ENCODE measurements at regions not wholly inside any gene's neighbourhood (a gene's known extent, or its start where the extent isn't known, plus 50 kb on each side); places are given as distances from the start of the nearest gene placed in this dataset.
A peak's percentile ranks its signal among the peaks of the same experiment; 100 is the strongest.

DNA sequence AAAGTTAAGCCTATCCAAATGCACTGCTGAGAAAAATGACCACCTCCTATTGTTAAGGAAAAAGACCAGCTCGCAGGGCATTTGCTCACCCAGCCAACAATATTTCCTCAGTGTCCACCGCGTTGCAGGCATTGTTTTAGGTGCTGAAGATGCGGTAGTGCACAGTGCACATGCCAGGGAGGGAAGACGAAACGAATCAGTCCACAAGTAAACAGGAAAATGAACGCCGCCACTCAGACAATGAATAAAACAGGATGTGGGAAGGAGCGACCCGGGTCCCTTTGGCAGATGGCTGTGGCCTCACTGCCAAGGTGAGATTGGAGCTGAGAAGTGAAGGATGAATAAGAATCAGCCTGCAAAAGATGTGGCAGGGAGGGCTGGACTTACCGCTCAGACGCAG lies 249.2 kb downstream of the FOXL1 start:
- Histone ChIP-seq H3K4me1 (peaks cover 12% of the 10 kb centered on the region), H3K9me3 (ENCODE audit: control insufficient read depth, low read length) (no peaks in the 10 kb centered on the region), H3K9ac (no peak overlapping the region), H3K79me2 (no peaks in the 10 kb centered on the region), H3K36me3 (ENCODE audit: control insufficient read depth, insufficient read depth, low read length) (no peaks in the 10 kb centered on the region), H3K27me3 (ENCODE audit: control insufficient read depth, insufficient read depth, low read length) (peaks cover 9% of the 10 kb centered on the region), H3K4me2 (ENCODE audit: low read length) (no peak overlapping the region), H3K4me3 (ENCODE audit: low read depth, low read length) (no peak overlapping the region), H2AFZ (peak overlapping the region; percentile 53), H3K27ac (no peak overlapping the region)
- TF ChIP-seq, protein P1, sequence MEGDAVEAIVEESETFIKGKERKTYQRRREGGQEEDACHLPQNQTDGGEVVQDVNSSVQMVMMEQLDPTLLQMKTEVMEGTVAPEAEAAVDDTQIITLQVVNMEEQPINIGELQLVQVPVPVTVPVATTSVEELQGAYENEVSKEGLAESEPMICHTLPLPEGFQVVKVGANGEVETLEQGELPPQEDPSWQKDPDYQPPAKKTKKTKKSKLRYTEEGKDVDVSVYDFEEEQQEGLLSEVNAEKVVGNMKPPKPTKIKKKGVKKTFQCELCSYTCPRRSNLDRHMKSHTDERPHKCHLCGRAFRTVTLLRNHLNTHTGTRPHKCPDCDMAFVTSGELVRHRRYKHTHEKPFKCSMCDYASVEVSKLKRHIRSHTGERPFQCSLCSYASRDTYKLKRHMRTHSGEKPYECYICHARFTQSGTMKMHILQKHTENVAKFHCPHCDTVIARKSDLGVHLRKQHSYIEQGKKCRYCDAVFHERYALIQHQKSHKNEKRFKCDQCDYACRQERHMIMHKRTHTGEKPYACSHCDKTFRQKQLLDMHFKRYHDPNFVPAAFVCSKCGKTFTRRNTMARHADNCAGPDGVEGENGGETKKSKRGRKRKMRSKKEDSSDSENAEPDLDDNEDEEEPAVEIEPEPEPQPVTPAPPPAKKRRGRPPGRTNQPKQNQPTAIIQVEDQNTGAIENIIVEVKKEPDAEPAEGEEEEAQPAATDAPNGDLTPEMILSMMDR (IDR thresholded peaks at IDR 0.05) = no peak

DNA sequence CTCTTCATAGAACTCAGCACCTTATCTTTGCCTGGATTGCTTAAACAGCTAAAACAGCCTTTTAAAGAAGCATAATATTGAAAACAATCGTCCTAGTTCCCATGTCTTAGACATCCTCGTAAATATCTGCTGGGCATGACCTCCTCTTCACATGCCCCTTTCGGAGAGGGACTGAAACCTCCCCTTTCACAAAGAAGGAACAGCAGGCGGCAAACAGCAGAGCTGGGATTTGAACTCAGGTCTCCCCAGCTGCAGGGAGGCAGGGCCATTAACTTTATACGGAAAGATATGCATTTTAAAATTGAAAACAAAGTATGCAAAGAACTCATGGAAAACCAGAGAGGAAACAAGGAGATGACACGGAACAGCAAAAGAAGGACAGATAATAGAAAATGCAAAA lies 249.9 kb downstream of the FOXL1 start:
- H3K4me3 ChIP-seq (ENCODE audit: low read depth, low read length) = no peak overlapping the region
- TF ChIP-seq, protein P1 (IDR thresholded peaks at IDR 0.05) = no peak
- H3K27me3 ChIP-seq (ENCODE audit: control insufficient read depth, insufficient read depth, low read length) = peaks cover 9% of the 10 kb centered on the region

DNA sequence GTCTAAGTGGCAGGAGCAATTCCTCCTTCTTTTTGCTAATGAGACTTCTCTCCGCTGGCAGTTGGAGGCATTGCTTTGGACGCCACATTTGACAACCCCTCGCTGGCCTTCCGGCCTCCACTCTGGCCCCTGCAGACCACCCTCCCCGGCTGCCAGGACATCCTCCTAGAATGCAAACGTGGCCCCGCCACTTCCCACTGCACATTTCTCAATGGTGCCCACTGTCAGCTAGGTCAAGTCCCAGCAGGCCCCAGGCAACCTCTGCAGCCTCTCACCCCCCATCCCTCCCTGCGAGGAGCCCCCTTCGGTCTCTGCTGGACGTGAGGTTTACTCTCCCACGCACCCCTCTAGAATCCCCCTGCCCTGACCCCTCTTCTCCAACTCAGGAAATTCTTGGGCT lies 250.3 kb downstream of the FOXL1 start:
- Histone ChIP-seq H3K9me3 (ENCODE audit: control insufficient read depth, low read length) (no peaks in the 10 kb centered on the region), H3K4me1 (peaks cover 12% of the 10 kb centered on the region), H3K27ac (no peak overlapping the region), H2AFZ (no peak overlapping the region), H3K27me3 (ENCODE audit: control insufficient read depth, insufficient read depth, low read length) (peaks cover 9% of the 10 kb centered on the region), H3K79me2 (no peaks in the 10 kb centered on the region), H3K4me2 (ENCODE audit: low read length) (no peak overlapping the region), H3K4me3 (ENCODE audit: low read depth, low read length) (no peak overlapping the region), H3K36me3 (ENCODE audit: control insufficient read depth, insufficient read depth, low read length) (no peaks in the 10 kb centered on the region), H3K9ac (no peak overlapping the region)
- TF ChIP-seq, protein P1 (IDR thresholded peaks at IDR 0.05) = no peak

More for the DNA sequence above, 249.9 kb downstream of the FOXL1 start:
- H2AFZ ChIP-seq = peak overlapping the region; percentile 53
- no peaks in the 10 kb centered on the region for H3K9me3 ChIP-seq (ENCODE audit: control insufficient read depth, low read length)
- no peak overlapping the region for H3K27ac ChIP-seq
- H3K36me3 ChIP-seq (ENCODE audit: control insufficient read depth, insufficient read depth, low read length) = no peaks in the 10 kb centered on the region
- H3K4me2 ChIP-seq (ENCODE audit: low read length) = peak overlapping the region; percentile 9
- H3K4me1 ChIP-seq = peaks cover 12% of the 10 kb centered on the region
- H3K9ac ChIP-seq = no peak overlapping the region
- no peaks in the 10 kb centered on the region for H3K79me2 ChIP-seq

DNA sequence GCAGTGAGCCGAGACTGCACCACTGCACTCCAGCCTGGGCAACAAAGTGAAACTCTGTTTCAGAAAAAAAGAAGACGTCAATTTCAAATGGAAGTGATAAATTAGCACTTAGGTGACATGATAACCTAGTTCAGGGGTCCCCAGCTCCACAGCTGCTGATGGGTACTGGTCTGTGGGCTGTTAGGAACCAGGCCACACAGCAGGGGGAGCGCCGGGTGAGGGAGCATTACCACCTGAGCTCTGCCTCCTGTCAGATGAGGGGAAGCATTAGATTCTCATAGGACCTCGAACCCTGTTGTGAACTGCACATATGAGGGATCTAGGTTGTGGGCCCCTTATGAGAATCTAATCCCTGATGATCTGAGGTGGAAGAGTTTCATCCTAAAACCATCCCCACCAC lies 253.0 kb downstream of the FOXL1 start:
- no peaks in the 10 kb centered on the region for H3K79me2 ChIP-seq
- H3K4me2 ChIP-seq (ENCODE audit: low read length) = no peak overlapping the region
- H2AFZ ChIP-seq = no peak overlapping the region
- peaks cover 9% of the 10 kb centered on the region for H3K27me3 ChIP-seq (ENCODE audit: control insufficient read depth, insufficient read depth, low read length)
- TF ChIP-seq, protein P1 (IDR thresholded peaks at IDR 0.05) = no peak
- no peak overlapping the region for H3K27ac ChIP-seq
- H3K9me3 ChIP-seq (ENCODE audit: control insufficient read depth, low read length) = no peaks in the 10 kb centered on the region
- H3K4me3 ChIP-seq (ENCODE audit: low read depth, low read length) = no peak overlapping the region
- H3K9ac ChIP-seq = no peak overlapping the region
- no peaks in the 10 kb centered on the region for H3K36me3 ChIP-seq (ENCODE audit: control insufficient read depth, insufficient read depth, low read length)
- H3K4me1 ChIP-seq = peaks cover 12% of the 10 kb centered on the region

DNA sequence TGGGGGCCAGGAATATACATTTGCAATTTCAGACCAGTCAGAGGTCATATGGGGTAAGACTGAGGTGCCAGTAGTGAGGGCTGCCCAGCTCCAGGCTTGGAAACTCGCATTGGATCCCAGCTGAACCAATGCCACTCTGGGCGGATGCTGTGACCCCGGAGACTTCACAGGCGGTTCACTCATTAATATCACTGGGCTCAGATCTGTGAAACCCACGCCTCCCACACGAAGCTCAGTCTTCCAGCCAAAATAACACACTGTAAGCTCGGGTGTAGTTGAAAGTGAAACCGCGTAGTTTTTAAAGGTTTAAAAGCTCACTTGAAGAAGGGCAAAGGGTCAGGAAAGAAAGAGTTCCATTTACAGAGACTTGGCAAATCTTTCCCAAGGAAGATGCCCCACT lies 254.8 kb downstream of the FOXL1 start:
- no peak overlapping the region for H3K4me2 ChIP-seq (ENCODE audit: low read length)
- no peak overlapping the region for H3K27ac ChIP-seq
- H3K4me1 ChIP-seq = peaks cover under 1% of the 10 kb centered on the region
- no peaks in the 10 kb centered on the region for H3K79me2 ChIP-seq
- peaks cover 7% of the 10 kb centered on the region for H3K27me3 ChIP-seq (ENCODE audit: control insufficient read depth, insufficient read depth, low read length)
- no peaks in the 10 kb centered on the region for H3K36me3 ChIP-seq (ENCODE audit: control insufficient read depth, insufficient read depth, low read length)
- no peaks in the 10 kb centered on the region for H3K9me3 ChIP-seq (ENCODE audit: control insufficient read depth, low read length)
- no peak overlapping the region for H3K4me3 ChIP-seq (ENCODE audit: low read depth, low read length)
- no peak overlapping the region for H3K9ac ChIP-seq
- no peak overlapping the region for H2AFZ ChIP-seq
- TF ChIP-seq, protein P1 (IDR thresholded peaks at IDR 0.05) = no peak
